ENCODE measurements at regions not wholly inside any gene's neighbourhood (a gene's known extent, or its start where the extent isn't known, plus 50 kb on each side); places are given as distances from the start of the nearest gene placed in this dataset.

DNA sequence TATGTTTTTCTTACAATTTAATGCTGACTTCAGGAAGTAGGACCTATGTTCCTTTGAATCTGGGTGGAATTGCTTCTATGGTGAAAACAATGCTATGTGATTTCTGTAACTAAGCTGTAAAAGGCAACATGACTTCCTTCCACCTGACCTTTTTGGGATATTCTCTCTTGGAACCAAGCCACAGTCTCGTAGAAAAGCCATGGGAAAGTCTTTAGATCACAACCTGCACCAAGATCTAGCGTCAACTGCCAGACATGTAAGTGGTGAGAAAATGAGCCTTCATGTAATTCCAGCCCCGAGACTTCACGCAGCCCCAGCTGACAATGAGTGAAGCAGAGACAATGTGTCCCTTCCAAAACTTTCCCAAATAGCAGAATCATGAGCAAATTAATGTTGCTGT lies 297.0 kb upstream of the DCAF8L1 start:
- Histone ChIP-seq H3K9me3 (no peaks in the 10 kb centered on the region), H3K36me3 (no peaks in the 10 kb centered on the region), H3K4me1 (no peaks in the 10 kb centered on the region), H3K27me3 (no peaks in the 10 kb centered on the region), H3K4me3 (no peak overlapping the region), H3K27ac (no peak overlapping the region)
- TF ChIP-seq POLR2A (IDR thresholded peaks at IDR 0.05), result no peak
- DNase-seq, result no peak
- WGBS, 2 donors, result 26 to 27% methylated on average over 3 to 4 of the region's 4 CpGs
- intact Hi-C loops (cut with DNase I), result no loop called here

GRCh38 chrX:28273736-28274135 lies 292.5 kb upstream of the DCAF8L1 start:
- TF ChIP-seq CTCF (IDR thresholded peaks at IDR 0.05), result no peak
- TF ChIP-seq POLR2A (IDR thresholded peaks at IDR 0.05), result no peak
- Histone ChIP-seq H3K9me3 (no peaks in the 10 kb centered on the region), H3K4me3 (no peak overlapping the region), H3K36me3 (no peaks in the 10 kb centered on the region), H3K4me1 (no peaks in the 10 kb centered on the region), H3K27ac (no peak overlapping the region), H3K27me3 (no peaks in the 10 kb centered on the region)
- DNase-seq, result no peak
- intact Hi-C loops (cut with DNase I), result no loop called here
- 46 to 50% methylated on average over 3 of the region's 3 CpGs for WGBS, 2 donors

DNA sequence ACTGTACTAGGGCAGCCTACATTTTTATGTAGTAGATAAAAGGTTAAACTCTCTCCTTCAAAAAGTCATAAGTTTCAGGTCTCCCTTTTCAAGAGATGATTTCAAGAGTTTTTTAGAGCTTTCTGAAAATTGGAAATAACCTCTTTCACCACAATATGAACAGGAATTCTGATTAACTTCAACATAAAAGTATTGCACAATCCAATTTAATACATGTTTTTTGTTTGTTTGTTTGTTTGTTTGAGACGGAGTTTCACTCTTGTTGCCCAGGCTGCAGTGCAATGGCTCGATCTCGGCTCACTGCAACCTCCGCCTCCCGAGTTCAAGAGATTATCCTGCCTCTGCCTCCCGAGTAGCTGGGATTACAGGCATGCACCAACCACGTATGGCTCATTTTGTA lies 265.4 kb upstream of the DCAF8L1 start:
- no peak overlapping the region for H3K4me3 ChIP-seq
- H3K4me1 ChIP-seq, result no peaks in the 10 kb centered on the region
- TF ChIP-seq POLR2A (IDR thresholded peaks at IDR 0.05), result no peak
- no peak for TF ChIP-seq CTCF (IDR thresholded peaks at IDR 0.05)
- 79 to 88% methylated on average over 7 of the region's 7 CpGs for WGBS, 2 donors
- no peak for DNase-seq
- no peak overlapping the region for H3K27ac ChIP-seq
- intact Hi-C loops (cut with DNase I), result no loop called here
- no peaks in the 10 kb centered on the region for H3K9me3 ChIP-seq
- H3K36me3 ChIP-seq, result no peaks in the 10 kb centered on the region
- H3K27me3 ChIP-seq, result no peaks in the 10 kb centered on the region

DNA sequence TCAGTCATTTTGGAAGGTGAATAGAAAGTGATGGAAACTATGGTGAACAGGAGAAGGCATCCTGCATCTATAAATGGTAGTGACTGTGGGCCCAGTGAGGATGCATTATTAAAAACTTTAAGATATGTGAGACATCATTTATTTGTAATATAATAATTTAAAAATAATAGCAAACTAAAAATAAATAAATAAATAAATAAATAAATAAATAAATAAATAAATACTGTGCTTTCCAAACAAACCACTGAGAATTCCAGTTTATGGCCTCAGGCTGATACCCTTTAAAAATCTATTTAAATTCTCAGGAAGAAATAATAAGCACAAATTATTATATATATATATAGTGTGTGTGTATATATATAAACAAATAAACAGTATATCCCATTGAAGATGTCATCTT lies 248.0 kb upstream of the DCAF8L1 start:
- TF ChIP-seq POLR2A (IDR thresholded peaks at IDR 0.05) (no peak), CTCF (IDR thresholded peaks at IDR 0.05) (no peak)
- no peak for DNase-seq
- Histone ChIP-seq H3K27ac (no peak overlapping the region), H3K4me3 (no peak overlapping the region), H3K27me3 (no peaks in the 10 kb centered on the region), H3K9me3 (no peaks in the 10 kb centered on the region), H3K36me3 (no peaks in the 10 kb centered on the region), H3K4me1 (no peaks in the 10 kb centered on the region)
- intact Hi-C loops (cut with DNase I), result no loop called here

GRCh38 chrX:28225513-28225912 lies 244.3 kb upstream of the DCAF8L1 start:
- intact Hi-C loops (cut with DNase I), result no loop called here
- Histone ChIP-seq H3K9me3 (no peaks in the 10 kb centered on the region), H3K36me3 (no peaks in the 10 kb centered on the region), H3K4me3 (no peak overlapping the region), H3K27me3 (no peaks in the 10 kb centered on the region), H3K27ac (no peak overlapping the region), H3K4me1 (no peaks in the 10 kb centered on the region)
- TF ChIP-seq CTCF (IDR thresholded peaks at IDR 0.05) (no peak), POLR2A (IDR thresholded peaks at IDR 0.05) (no peak)
- WGBS, 2 donors, result 60 to 81% methylated on average over 1 of the region's 1 CpG
- no peak for DNase-seq

GRCh38 chrX:28223991-28224390 lies 242.7 kb upstream of the DCAF8L1 start:
- Histone ChIP-seq H3K27me3 (no peaks in the 10 kb centered on the region), H3K4me1 (no peaks in the 10 kb centered on the region), H3K27ac (no peak overlapping the region), H3K4me3 (no peak overlapping the region), H3K9me3 (no peaks in the 10 kb centered on the region), H3K36me3 (no peaks in the 10 kb centered on the region)
- WGBS, 2 donors, result 65 to 75% methylated on average over 3 of the region's 3 CpGs
- TF ChIP-seq CTCF (IDR thresholded peaks at IDR 0.05), result no peak
- no peak for TF ChIP-seq POLR2A (IDR thresholded peaks at IDR 0.05)
- no peak for DNase-seq
- intact Hi-C loops (cut with DNase I), result no loop called here
